ENCODE measurements at regions not wholly inside any gene's neighbourhood (a gene's known extent, or its start where the extent isn't known, plus 50 kb on each side); places are given as distances from the start of the nearest gene placed in this dataset.
A peak's percentile ranks its signal among the peaks of the same experiment; 100 is the strongest.

DNA sequence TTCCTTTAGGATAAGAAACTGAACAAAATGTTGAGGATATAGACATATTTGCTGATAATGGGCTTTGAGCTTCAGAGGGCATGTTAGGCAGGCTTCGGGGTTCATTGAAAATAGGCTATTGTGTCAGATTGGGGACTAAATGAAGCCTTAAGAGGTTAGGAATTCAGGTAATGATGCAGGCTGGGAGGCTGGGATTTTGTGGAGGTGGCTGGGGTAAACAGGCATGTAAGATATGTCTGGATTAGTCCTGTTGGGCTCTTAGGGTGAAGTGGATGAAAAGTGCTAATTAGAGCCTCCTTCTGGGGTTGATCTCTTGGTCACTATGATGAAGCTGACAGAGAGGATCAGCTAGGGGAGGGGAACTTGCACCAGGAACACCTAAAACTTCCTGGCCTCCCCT is 80.2 kb upstream of the ESX1 start:
- ChIA-PET CTCF (interaction anchor here (1.9 to 4.8 kb wide), 2 partner anchors 10 to 25 kb away, joined by 5 to 23 read pairs; no protein-coding TSS in a partner anchor), POLR2A (interaction anchor here (0.7 kb wide), 1 partner anchor 16 kb away, joined by 3 read pairs; no protein-coding TSS in a partner anchor)
- no peak for ATAC-seq
- H3K4me2 ChIP-seq: no peak overlapping the region
- H3K4me3 ChIP-seq: no peak overlapping the region
- FAIRE-seq: no peak
- 64% methylated on average over 1 of the region's 1 CpG for WGBS (ENCODE audit: missing lambda C conversion rate)
- no peak for DNase-seq (ENCODE audit: low read depth in 1 of 2, low spot score in 1 of 2)
- no peak for TF ChIP-seq HES2 (IDR thresholded peaks at IDR 0.05)
- no peak for TF ChIP-seq CBX8 (IDR thresholded peaks at IDR 0.05)
- TF ChIP-seq CEBPB (IDR thresholded peaks at IDR 0.05): no peak
- TF ChIP-seq KDM1A (IDR thresholded peaks at IDR 0.05; ENCODE audit: low read depth): no peak
- TF ChIP-seq, protein P1, sequence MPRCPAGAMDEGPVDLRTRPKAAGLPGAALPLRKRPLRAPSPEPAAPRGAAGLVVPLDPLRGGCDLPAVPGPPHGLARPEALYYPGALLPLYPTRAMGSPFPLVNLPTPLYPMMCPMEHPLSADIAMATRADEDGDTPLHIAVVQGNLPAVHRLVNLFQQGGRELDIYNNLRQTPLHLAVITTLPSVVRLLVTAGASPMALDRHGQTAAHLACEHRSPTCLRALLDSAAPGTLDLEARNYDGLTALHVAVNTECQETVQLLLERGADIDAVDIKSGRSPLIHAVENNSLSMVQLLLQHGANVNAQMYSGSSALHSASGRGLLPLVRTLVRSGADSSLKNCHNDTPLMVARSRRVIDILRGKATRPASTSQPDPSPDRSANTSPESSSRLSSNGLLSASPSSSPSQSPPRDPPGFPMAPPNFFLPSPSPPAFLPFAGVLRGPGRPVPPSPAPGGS (IDR thresholded peaks at IDR 0.05): no peak
- no peak for TF ChIP-seq ESRRA (IDR thresholded peaks at IDR 0.05; ENCODE audit: borderline replicate concordance, low read length)
- TF ChIP-seq NPAS2 (CRISPR knock-in tag; IDR thresholded peaks at IDR 0.05; ENCODE audit: borderline replicate concordance): no peak
- TF ChIP-seq MYC (IDR thresholded peaks at IDR 0.05; ENCODE audit: borderline replicate concordance, low read length): no peak
- no peak for TF ChIP-seq POLR2A (IDR thresholded peaks at IDR 0.05; ENCODE audit: low read length)
- no peak for TF ChIP-seq GATA3 (IDR thresholded peaks at IDR 0.05; ENCODE audit: borderline replicate concordance)
- TF ChIP-seq FOSL2 (IDR thresholded peaks at IDR 0.05): no peak
- no peak for TF ChIP-seq FOSL2 (CRISPR knock-in tag; IDR thresholded peaks at IDR 0.05)
- H3K9me3 ChIP-seq: no peaks in the 10 kb centered on the region
- H3K27ac ChIP-seq: no peak overlapping the region
- H3K4me1 ChIP-seq: peaks cover 9% of the 10 kb centered on the region; the same call in 1 of the 3 replicates

DNA sequence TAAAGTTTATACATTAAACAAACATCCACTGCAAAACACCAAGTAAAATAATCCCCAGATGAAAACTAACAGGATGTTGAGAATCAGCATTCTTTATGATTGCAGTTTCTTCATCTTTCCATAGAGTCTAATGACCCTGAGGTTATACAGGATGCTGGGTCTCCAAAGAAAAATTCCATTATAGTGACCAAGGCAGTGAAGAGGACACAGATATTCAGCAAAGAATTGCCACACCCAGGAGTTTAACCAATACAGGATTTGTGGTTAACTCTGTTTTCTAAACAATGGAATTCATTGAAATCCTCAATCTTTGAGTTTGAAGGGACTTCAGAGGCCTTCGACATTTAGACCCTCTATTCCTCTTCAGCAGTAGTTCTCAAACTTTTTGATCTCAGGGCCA is 76.2 kb upstream of the ESX1 start:
- DNase-seq (ENCODE audit: low read depth in 1 of 2, low spot score in 1 of 2) (no peak), FAIRE-seq (no peak), ATAC-seq (no peak)
- 42% methylated on average over 1 of the region's 1 CpG for WGBS (ENCODE audit: missing lambda C conversion rate)
- Histone ChIP-seq H3K27ac (no peak overlapping the region), H3K9me3 (no peaks in the 10 kb centered on the region), H3K4me3 (no peak overlapping the region), H3K4me2 (0 out of 3 replicates have a peak overlapping the region, but pooled peaks have one; percentile 17), H3K4me1 (peaks cover 8% of the 10 kb centered on the region; the same call in 1 of the 3 replicates)
- TF ChIP-seq FOSB (CRISPR knock-in tag; IDR thresholded peaks at IDR 0.05) (no peak), HOXA7 (CRISPR knock-in tag; IDR thresholded peaks at IDR 0.05) (no peak), POLR2AphosphoS2 (conservative IDR thresholded peaks at IDR 0.05; ENCODE audit: low read length) (no peak), FOSL2 (IDR thresholded peaks at IDR 0.05) (no peak), FOSL2 (CRISPR knock-in tag; IDR thresholded peaks at IDR 0.05) (no peak), FOXS1 (CRISPR knock-in tag; IDR thresholded peaks at IDR 0.05) (no peak), KDM1A (IDR thresholded peaks at IDR 0.05; ENCODE audit: low read depth) (no peak), CTCF (IDR thresholded peaks at IDR 0.05) (no peak), NR3C1 (IDR thresholded peaks at IDR 0.05) (no peak)
- TF ChIP-seq, protein P1 (IDR thresholded peaks at IDR 0.05): no peak
- TF ChIP-seq, protein P2, sequence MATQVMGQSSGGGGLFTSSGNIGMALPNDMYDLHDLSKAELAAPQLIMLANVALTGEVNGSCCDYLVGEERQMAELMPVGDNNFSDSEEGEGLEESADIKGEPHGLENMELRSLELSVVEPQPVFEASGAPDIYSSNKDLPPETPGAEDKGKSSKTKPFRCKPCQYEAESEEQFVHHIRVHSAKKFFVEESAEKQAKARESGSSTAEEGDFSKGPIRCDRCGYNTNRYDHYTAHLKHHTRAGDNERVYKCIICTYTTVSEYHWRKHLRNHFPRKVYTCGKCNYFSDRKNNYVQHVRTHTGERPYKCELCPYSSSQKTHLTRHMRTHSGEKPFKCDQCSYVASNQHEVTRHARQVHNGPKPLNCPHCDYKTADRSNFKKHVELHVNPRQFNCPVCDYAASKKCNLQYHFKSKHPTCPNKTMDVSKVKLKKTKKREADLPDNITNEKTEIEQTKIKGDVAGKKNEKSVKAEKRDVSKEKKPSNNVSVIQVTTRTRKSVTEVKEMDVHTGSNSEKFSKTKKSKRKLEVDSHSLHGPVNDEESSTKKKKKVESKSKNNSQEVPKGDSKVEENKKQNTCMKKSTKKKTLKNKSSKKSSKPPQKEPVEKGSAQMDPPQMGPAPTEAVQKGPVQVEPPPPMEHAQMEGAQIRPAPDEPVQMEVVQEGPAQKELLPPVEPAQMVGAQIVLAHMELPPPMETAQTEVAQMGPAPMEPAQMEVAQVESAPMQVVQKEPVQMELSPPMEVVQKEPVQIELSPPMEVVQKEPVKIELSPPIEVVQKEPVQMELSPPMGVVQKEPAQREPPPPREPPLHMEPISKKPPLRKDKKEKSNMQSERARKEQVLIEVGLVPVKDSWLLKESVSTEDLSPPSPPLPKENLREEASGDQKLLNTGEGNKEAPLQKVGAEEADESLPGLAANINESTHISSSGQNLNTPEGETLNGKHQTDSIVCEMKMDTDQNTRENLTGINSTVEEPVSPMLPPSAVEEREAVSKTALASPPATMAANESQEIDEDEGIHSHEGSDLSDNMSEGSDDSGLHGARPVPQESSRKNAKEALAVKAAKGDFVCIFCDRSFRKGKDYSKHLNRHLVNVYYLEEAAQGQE (IDR thresholded peaks at IDR 0.05): no peak
- POLR2A ChIA-PET: no interaction called here
- CTCF ChIA-PET: no interaction called here

Measured in A549 (cell line).